ENCODE measurements at regions not wholly inside any gene's neighbourhood (a gene's known extent, or its start where the extent isn't known, plus 50 kb on each side); places are given as distances from the start of the nearest gene placed in this dataset.

DNA sequence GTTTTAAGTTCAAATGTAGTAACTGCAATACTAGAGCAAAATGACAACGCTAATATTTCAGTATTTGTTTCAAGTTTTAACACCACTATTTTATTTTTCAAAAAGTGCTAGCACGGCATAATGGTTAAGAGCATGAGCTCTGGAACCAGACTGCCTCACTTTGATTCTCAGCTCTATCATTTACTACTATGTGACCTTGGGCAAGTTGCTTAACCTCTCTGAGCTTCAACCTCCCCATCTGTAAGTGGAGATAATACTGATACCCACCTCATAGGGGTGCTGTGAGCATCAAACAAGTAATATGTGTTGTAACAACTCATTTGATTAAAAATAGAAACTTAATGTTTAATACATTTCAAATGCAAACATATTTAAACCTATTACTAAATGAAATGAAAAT lies 115.4 kb upstream of the NPHP3 start:
- H3K27me3 ChIP-seq = no peaks in the 10 kb centered on the region
- H3K9me3 ChIP-seq (ENCODE audit: low read depth) = no peaks in the 10 kb centered on the region
- no peak overlapping the region for H3K4me3 ChIP-seq
- no peak for DNase-seq (ENCODE audit: low read depth in 1 of 2, low spot score in 1 of 2)
- TF ChIP-seq, protein P1, sequence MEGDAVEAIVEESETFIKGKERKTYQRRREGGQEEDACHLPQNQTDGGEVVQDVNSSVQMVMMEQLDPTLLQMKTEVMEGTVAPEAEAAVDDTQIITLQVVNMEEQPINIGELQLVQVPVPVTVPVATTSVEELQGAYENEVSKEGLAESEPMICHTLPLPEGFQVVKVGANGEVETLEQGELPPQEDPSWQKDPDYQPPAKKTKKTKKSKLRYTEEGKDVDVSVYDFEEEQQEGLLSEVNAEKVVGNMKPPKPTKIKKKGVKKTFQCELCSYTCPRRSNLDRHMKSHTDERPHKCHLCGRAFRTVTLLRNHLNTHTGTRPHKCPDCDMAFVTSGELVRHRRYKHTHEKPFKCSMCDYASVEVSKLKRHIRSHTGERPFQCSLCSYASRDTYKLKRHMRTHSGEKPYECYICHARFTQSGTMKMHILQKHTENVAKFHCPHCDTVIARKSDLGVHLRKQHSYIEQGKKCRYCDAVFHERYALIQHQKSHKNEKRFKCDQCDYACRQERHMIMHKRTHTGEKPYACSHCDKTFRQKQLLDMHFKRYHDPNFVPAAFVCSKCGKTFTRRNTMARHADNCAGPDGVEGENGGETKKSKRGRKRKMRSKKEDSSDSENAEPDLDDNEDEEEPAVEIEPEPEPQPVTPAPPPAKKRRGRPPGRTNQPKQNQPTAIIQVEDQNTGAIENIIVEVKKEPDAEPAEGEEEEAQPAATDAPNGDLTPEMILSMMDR (IDR thresholded peaks at IDR 0.05; ENCODE audit: low read depth, low read length) = no peak
- no peaks in the 10 kb centered on the region for H3K36me3 ChIP-seq
- H3K4me1 ChIP-seq (ENCODE audit: low read depth) = no peaks in the 10 kb centered on the region
- no peak overlapping the region for H3K27ac ChIP-seq

DNA sequence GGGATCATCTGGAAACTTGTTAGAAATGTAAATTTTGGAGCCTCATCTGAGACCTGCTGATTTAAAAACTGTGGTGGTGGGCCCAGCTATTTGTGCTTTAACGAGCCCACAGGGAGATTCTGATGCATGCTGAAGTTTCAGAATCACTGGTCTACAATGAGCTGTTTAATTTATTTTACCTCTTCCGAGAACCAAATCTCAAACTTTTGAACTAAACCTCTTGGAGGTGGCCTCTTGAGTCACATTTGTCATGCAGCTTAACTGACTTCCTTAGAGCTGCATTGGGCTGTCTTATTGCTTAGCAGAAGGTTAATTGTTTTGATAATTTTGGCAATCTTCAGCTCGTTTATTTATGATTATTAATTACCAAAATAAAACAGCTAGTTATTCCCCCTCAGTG lies 112.1 kb upstream of the NPHP3 start:
- TF ChIP-seq, protein P1 (IDR thresholded peaks at IDR 0.05; ENCODE audit: low read depth, low read length) = no peak
- H3K4me3 ChIP-seq = no peak overlapping the region
- no peak overlapping the region for H3K27ac ChIP-seq
- no peaks in the 10 kb centered on the region for H3K27me3 ChIP-seq
- DNase-seq (ENCODE audit: low read depth in 1 of 2, low spot score in 1 of 2) = no peak
- no peaks in the 10 kb centered on the region for H3K36me3 ChIP-seq
- no peaks in the 10 kb centered on the region for H3K9me3 ChIP-seq (ENCODE audit: low read depth)
- H3K4me1 ChIP-seq (ENCODE audit: low read depth) = no peaks in the 10 kb centered on the region

DNA sequence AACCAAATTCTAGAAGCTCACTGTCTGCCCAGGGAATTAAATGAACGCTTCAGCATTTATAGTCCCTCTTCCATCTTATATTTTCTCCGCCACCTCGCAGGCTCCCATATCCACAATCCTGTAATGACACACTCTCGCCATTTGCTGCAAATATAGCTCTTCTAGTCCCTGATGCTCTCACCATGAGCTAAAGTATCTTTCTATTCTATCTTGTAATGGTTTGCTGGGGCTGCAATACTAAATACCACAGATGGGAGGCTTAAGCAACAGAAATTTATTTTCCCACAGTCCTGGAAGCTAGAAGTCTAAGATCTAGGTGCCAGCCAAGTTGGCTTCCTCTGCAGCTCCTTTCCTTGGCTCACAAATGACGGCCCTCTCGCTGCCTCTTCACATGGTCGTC lies 106.9 kb upstream of the NPHP3 start:
- DNase-seq (ENCODE audit: low read depth in 1 of 2, low spot score in 1 of 2) = no peak
- Histone ChIP-seq H3K9me3 (ENCODE audit: low read depth) (no peaks in the 10 kb centered on the region), H3K27ac (no peak overlapping the region), H3K4me3 (no peak overlapping the region), H3K4me1 (ENCODE audit: low read depth) (no peaks in the 10 kb centered on the region), H3K36me3 (no peaks in the 10 kb centered on the region), H3K27me3 (no peaks in the 10 kb centered on the region)
- TF ChIP-seq, protein P1 (IDR thresholded peaks at IDR 0.05; ENCODE audit: low read depth, low read length) = no peak

DNA sequence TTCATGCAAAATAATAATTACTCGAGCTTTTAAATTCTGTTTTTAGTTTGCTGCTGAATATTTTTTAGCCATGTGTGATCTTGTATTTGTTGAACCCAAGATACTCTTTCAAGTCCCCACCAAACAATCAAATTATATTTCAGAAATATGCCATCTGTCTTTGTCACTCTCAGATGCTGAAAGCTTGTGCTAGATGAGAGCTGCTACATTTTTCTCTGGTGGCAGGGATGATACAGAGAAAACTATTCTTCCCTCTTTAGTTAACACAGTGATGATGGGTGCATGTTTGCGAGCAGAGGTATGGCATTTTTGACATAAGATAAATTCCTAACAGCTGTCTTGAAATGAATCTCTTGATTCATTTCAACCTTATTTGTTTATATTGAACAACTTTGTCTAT lies 100.6 kb upstream of the NPHP3 start:
- Histone ChIP-seq H3K27me3 (no peaks in the 10 kb centered on the region), H3K9me3 (ENCODE audit: low read depth) (no peaks in the 10 kb centered on the region), H3K36me3 (no peaks in the 10 kb centered on the region), H3K4me1 (ENCODE audit: low read depth) (no peaks in the 10 kb centered on the region), H3K4me3 (no peak overlapping the region), H3K27ac (no peak overlapping the region)
- TF ChIP-seq, protein P1 (IDR thresholded peaks at IDR 0.05; ENCODE audit: low read depth, low read length) = no peak
- DNase-seq (ENCODE audit: low read depth in 1 of 2, low spot score in 1 of 2) = no peak

DNA sequence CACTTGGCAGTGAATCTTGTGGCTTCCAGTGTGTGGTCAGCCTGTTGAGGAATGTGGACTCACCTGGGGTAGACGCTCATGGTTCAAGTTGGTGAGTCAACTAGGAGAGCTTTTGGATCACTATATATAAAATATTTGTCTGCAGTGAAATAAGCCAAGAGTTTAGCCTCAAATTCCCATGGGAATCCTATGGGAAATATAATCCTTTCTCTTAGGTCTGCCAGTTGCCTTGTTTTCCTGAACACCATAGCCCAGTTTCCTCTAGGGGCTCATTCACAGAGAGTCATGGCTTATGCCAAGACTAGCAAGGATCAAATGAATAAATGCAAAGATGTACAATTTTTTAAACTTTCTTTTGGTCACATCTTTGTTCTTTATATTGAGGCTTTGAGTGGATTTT lies 100.1 kb upstream of the NPHP3 start:
- H3K4me1 ChIP-seq (ENCODE audit: low read depth) = no peaks in the 10 kb centered on the region
- no peak overlapping the region for H3K4me3 ChIP-seq
- H3K27ac ChIP-seq = no peak overlapping the region
- no peaks in the 10 kb centered on the region for H3K9me3 ChIP-seq (ENCODE audit: low read depth)
- H3K27me3 ChIP-seq = no peaks in the 10 kb centered on the region
- TF ChIP-seq, protein P1 (IDR thresholded peaks at IDR 0.05; ENCODE audit: low read depth, low read length) = no peak
- no peaks in the 10 kb centered on the region for H3K36me3 ChIP-seq
- DNase-seq (ENCODE audit: low read depth in 1 of 2, low spot score in 1 of 2) = peak in 1 of 2 donors; percentile 19

DNA sequence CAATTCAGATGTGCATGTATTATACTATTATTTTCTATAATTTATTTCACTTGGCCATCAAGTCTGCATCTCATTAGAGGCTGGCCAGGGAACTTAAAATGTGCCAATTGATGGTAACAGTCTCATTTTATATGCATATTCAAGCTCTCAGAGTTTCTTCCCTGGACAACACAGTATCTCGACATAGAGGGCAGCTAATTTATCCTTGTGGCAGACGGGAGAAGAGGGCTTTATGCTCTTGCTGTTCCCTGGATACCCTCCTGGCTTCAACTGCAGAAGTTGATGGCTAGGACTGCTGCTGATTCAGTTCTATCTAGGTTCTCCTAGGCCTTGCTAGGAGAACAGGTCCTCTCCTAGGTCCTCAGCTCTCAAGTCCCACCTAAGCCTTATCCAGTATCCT lies 99.1 kb upstream of the NPHP3 start:
- H3K4me3 ChIP-seq = no peak overlapping the region
- DNase-seq (ENCODE audit: low read depth in 1 of 2, low spot score in 1 of 2) = no peak
- TF ChIP-seq, protein P1 (IDR thresholded peaks at IDR 0.05; ENCODE audit: low read depth, low read length) = no peak
- H3K36me3 ChIP-seq = no peaks in the 10 kb centered on the region
- no peak overlapping the region for H3K27ac ChIP-seq
- H3K27me3 ChIP-seq = no peaks in the 10 kb centered on the region
- no peaks in the 10 kb centered on the region for H3K4me1 ChIP-seq (ENCODE audit: low read depth)
- H3K9me3 ChIP-seq (ENCODE audit: low read depth) = no peaks in the 10 kb centered on the region
